Karpas-422 (cell line): ENCODE measurements at regions not wholly inside any gene's neighbourhood (a gene's known extent, or its start where the extent isn't known, plus 50 kb on each side); places are given as distances from the start of the nearest gene placed in this dataset.
A peak's percentile ranks its signal among the peaks of the same experiment; 100 is the strongest.
"Not testable (repeated sequence)": the region's sequence is repeated elsewhere in the genome, so short reads cannot be mapped to it uniquely, and the experiment has no call there.

Source experiments
- DNase-seq: peaks from one replicate; pipeline ENCODE4 v3.0.0-alpha.2; 2015
- H2AFZ ChIP-seq: fragments of 200-600 bp; sonication (generic); 2 replicates; pipeline ENCODE4 v1.6.1; 2014; ENCODE audit warnings: antibody characterized with exemption, low read length, mixed read lengths
- H3K27ac ChIP-seq: fragments of 200-600 bp; sonication (generic); 2 replicates; pipeline ENCODE4 v1.5.1; 2014; ENCODE audit warnings: mild to moderate bottlenecking, low read length, moderate library complexity
- H3K27me3 ChIP-seq: fragments of 200-600 bp; sonication (generic); 2 replicates; pipeline ENCODE4 v1.6.1; 2014; ENCODE audit warnings: low read length, mixed read lengths
- H3K36me3 ChIP-seq: fragments of 200-600 bp; sonication (generic); 2 replicates; pipeline ENCODE4 v1.6.1; 2014; ENCODE audit warnings: low read length, mixed read lengths; ENCODE audit not compliant: insufficient read depth
- H3K4me1 ChIP-seq: fragments of 200-600 bp; sonication (generic); 2 replicates; pipeline ENCODE4 v1.6.1; 2014; ENCODE audit warnings: mild to moderate bottlenecking, low read length, mixed read lengths
- H3K4me2 ChIP-seq: fragments of 200-600 bp; sonication (generic); 2 replicates; pipeline ENCODE4 v1.6.1; 2014; ENCODE audit warnings: low read length, low read depth, mild to moderate bottlenecking; ENCODE audit not compliant: poor library complexity, severe bottlenecking
- H3K4me3 ChIP-seq: fragments of 200-600 bp; sonication (generic); 2 replicates; pipeline ENCODE4 v1.5.1; 2014; ENCODE audit warnings: mild to moderate bottlenecking, antibody characterized with exemption, low read length, mixed read lengths
- H3K79me2 ChIP-seq: fragments of 200-600 bp; sonication (generic); 2 replicates; pipeline ENCODE4 v1.6.1; 2014; ENCODE audit warnings: mild to moderate bottlenecking, low read length, mixed read lengths
- H3K9ac ChIP-seq: fragments of 200-600 bp; sonication (generic); 2 replicates; pipeline ENCODE4 v1.6.0; 2014; ENCODE audit warnings: low read length
- H3K9me2 ChIP-seq: fragments of 200-600 bp; sonication (generic), shearing (Covaris generic); replicated peaks from 2 replicates; pipeline ENCODE4 v1.6.0; 2014; ENCODE audit warnings: mild to moderate bottlenecking, low read length, moderate library complexity; ENCODE audit not compliant: insufficient read depth
- H3K9me3 ChIP-seq: fragments of 300-700, 200-600 bp; sonication (generic); 2 replicates; pipeline ENCODE4 v1.6.1; 2014; ENCODE audit warnings: low read length, mixed read lengths
- H4K20me1 ChIP-seq: fragments of 200-600 bp; sonication (generic); 2 replicates; pipeline ENCODE4 v1.6.1; 2014; ENCODE audit warnings: mild to moderate bottlenecking, antibody characterized with exemption, low read length, low read depth; ENCODE audit not compliant: insufficient read depth

DNA sequence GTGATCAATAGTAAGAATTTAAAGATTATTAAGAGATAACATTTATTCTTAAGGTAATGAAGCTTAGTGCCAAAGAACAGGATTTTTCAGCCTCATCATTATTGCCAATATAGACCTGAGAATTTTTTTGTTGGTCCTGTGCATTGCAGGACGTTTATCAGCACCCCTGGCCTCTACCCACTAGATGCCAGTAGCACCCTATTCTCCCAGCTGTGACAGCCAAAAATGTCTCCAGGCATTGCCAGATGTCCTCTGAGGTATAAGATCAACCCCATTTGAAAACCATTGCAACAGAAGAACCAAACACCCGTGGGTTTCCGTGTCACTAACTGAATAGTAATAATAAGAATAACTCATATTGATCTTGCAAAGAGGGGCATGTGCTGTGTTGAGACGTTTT is 700.0 kb upstream of the SOX11 start:
- no peak overlapping the region for H3K4me2 ChIP-seq
- no peak overlapping the region for H3K4me3 ChIP-seq
- H4K20me1 ChIP-seq = no peaks in the 10 kb centered on the region
- peaks cover 3% of the 10 kb centered on the region; the same call in 1 of the 2 replicates for H3K27me3 ChIP-seq
- no peaks in the 10 kb centered on the region for H3K36me3 ChIP-seq
- no peak overlapping the region for H3K9ac ChIP-seq
- no peaks in the 10 kb centered on the region for H3K79me2 ChIP-seq
- peaks cover 6% of the 10 kb centered on the region for H3K4me1 ChIP-seq
- H3K9me2 ChIP-seq = no peaks in the 10 kb centered on the region
- H3K27ac ChIP-seq = no peak overlapping the region
- DNase-seq = no peak
- H3K9me3 ChIP-seq = 0 out of 2 replicates have a peak, but pooled peaks cover 3% of the 10 kb centered on the region
- no peak overlapping the region for H2AFZ ChIP-seq

DNA sequence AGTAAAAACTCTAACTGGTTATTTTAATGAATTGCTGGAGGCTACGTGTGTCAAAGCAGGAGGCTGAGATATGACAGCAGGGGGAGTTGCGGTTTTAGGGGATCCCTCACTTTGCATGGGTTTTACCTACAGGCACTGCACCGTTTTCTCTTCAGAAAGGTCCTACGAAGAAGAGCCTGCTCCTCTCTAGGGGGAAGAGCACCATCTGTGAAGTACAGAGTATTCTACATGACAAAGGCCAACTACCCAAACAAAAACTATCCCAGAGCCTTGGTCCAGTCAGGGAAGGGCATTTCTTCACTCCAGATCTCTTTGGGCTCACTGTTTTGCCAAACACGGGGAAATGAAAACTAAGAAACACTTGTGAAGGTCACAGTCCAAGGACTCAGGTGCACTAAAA is 696.7 kb upstream of the SOX11 start:
- Histone ChIP-seq H3K27me3 (peaks cover 3% of the 10 kb centered on the region; the same call in 1 of the 2 replicates), H3K9me2 (no peaks in the 10 kb centered on the region), H3K9ac (no peak overlapping the region), H4K20me1 (no peaks in the 10 kb centered on the region), H3K4me2 (no peak overlapping the region), H3K4me1 (peaks cover 6% of the 10 kb centered on the region), H3K9me3 (0 out of 2 replicates have a peak, but pooled peaks cover 3% of the 10 kb centered on the region), H3K27ac (no peak overlapping the region), H3K36me3 (no peaks in the 10 kb centered on the region), H2AFZ (no peak overlapping the region), H3K4me3 (no peak overlapping the region), H3K79me2 (no peaks in the 10 kb centered on the region)
- DNase-seq = peak; percentile 44

DNA sequence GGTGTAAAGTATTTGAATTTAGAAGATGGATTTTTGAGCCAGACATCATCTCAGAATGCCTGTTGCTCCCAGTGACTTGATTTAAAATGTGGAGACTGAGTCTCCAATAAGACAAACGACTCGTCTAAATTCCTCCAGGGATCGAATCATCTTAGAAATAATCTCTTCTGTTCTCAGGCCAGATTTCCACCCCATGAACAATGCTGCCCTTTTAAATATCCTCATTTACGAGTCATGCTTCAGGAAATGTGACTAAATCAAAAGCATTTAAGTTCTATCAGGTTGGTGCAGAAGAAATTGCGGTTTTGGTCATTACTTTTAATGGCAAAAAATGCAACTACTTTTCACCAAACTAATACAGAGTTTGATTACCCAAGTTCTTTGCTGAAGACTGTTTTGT is 684.6 kb upstream of the SOX11 start:
- Histone ChIP-seq H4K20me1 (no peaks in the 10 kb centered on the region), H3K79me2 (no peaks in the 10 kb centered on the region), H3K4me2 (no peak overlapping the region), H3K27me3 (no peaks in the 10 kb centered on the region), H3K9ac (no peak overlapping the region), H3K9me3 (no peaks in the 10 kb centered on the region), H2AFZ (no peak overlapping the region), H3K4me1 (no peaks in the 10 kb centered on the region), H3K27ac (no peak overlapping the region), H3K4me3 (no peak overlapping the region), H3K9me2 (no peaks in the 10 kb centered on the region), H3K36me3 (no peaks in the 10 kb centered on the region)
- DNase-seq = no peak

DNA sequence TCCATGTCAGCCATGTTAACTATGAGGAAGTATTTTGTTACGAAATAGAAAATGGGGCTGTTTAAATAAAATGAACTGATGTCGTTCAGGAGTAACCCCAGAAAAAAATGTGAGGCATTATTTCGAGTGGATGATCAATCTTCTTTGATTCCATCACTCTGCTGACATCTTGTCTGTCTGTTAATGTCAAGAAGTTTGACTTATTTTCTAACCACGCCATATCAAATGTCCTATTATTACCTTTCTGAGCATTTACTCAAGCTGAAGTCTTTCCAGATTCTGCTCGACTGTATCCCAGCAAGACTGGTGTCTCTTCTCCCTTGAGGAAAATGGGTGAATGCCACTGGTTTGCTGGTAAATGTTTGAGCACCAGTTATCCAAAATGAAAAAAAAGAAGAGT is 672.9 kb upstream of the SOX11 start:
- no peak overlapping the region for H3K4me3 ChIP-seq

DNA sequence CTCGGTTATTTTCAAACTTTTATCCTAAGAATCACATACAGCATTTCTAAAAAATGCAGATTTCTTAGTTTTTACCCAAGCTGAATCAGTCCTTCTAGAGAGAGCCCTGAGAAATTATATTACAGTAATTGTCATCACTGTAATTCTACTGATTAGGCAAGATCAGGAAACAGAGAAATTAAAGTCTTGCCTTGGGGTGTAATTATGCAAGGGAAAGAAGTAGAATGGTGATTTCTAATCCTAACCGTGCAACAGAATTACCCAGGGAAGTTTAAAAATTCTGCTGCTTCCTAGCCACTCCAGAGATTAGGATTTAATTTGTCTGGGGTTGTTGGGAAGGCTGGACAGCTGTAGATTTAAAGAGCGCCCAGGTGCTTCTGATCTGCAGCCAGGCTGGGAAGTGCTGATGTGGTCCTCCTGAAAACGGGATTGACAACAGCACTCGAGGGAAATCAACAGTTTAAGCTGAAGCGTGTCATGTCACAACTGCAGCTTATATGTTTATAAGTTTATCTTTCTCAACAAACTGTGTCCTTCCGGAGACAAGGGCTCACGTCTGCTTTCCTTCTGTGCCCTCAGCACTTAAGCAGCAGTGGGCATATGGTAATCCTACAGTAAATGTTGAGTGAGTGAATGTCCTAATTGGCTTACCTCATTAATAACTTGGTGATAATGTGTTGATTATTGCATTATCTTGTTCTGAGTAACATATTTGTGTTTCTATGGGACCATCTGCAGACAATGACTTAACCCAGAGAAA is 671.9 kb upstream of the SOX11 start:
- H3K27me3 ChIP-seq = no peaks in the 10 kb centered on the region
- no peaks in the 10 kb centered on the region for H3K79me2 ChIP-seq
- no peaks in the 10 kb centered on the region; the same call in 1 of the 2 replicates for H3K9me2 ChIP-seq
- no peak overlapping the region for H3K4me3 ChIP-seq
- H4K20me1 ChIP-seq = no peaks in the 10 kb centered on the region
- peaks cover 10% of the 10 kb centered on the region for H3K9me3 ChIP-seq
- H3K4me1 ChIP-seq = no peaks in the 10 kb centered on the region
- no peak overlapping the region for H3K9ac ChIP-seq
- H3K27ac ChIP-seq = no peak overlapping the region
- DNase-seq = no peak
- H2AFZ ChIP-seq = no peak overlapping the region
- H3K4me2 ChIP-seq = no peak overlapping the region
- H3K36me3 ChIP-seq = no peaks in the 10 kb centered on the region

More for the DNA sequence above, 672.9 kb upstream of the SOX11 start:
- no peak overlapping the region for H2AFZ ChIP-seq
- H3K36me3 ChIP-seq = no peaks in the 10 kb centered on the region
- peaks cover 10% of the 10 kb centered on the region for H3K9me3 ChIP-seq
- H3K4me2 ChIP-seq = no peak overlapping the region
- DNase-seq = no peak
- H3K27me3 ChIP-seq = no peaks in the 10 kb centered on the region
- H3K9me2 ChIP-seq = no peaks in the 10 kb centered on the region; the same call in 1 of the 2 replicates
- H3K4me1 ChIP-seq = no peaks in the 10 kb centered on the region
- no peaks in the 10 kb centered on the region for H3K79me2 ChIP-seq
- no peaks in the 10 kb centered on the region for H4K20me1 ChIP-seq
- H3K9ac ChIP-seq = no peak overlapping the region
- H3K27ac ChIP-seq = no peak overlapping the region

DNA sequence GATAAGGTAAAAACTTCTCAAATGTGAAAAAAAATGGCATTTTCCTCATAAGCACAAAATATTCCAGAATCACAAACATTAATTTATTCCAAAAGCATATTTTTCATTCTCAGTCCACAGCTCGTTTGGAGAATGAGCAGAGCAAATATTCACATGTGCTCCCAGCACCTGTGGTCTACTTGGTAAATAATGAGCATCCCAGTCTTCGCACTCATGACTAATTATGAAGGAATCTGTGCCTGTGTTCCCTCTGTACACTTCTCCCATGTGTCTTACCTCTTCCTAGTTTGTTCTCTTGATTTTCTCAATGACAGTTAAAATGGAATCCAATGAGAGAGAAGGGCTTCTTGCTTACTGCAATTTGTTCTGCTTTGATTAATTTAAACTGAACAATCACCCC is 671.0 kb upstream of the SOX11 start:
- Histone ChIP-seq H3K36me3 (no peaks in the 10 kb centered on the region), H3K27me3 (no peaks in the 10 kb centered on the region), H3K4me1 (no peaks in the 10 kb centered on the region), H3K9me2 (no peaks in the 10 kb centered on the region; the same call in 1 of the 2 replicates), H3K79me2 (no peaks in the 10 kb centered on the region), H2AFZ (no peak overlapping the region), H3K27ac (no peak overlapping the region), H3K9ac (no peak overlapping the region), H3K4me2 (no peak overlapping the region), H3K9me3 (peaks cover 10% of the 10 kb centered on the region), H3K4me3 (no peak overlapping the region), H4K20me1 (no peaks in the 10 kb centered on the region)
- DNase-seq = no peak

DNA sequence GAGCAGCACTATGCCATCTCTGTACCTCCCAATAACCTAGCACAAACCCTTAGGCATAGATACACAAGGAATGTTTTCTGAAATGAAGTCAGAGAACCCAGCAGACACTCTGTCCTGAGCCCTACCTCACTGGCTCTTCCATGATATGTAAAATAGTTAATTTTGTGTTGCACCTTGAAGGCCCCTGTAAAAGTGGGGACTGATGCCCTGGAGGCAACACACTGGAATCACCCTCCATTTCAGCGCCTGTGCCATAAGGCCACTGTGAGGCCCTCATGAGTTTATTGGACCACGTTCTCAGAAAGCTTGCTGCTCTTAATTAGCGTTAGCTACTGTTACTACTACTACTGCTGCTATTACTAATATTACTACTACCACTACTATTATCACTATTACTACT is 670.1 kb upstream of the SOX11 start:
- Histone ChIP-seq H3K9me3 (peaks cover 10% of the 10 kb centered on the region), H2AFZ (no peak overlapping the region), H4K20me1 (no peaks in the 10 kb centered on the region), H3K27ac (no peak overlapping the region), H3K4me3 (no peak overlapping the region), H3K4me1 (no peaks in the 10 kb centered on the region), H3K79me2 (no peaks in the 10 kb centered on the region), H3K4me2 (no peak overlapping the region), H3K36me3 (no peaks in the 10 kb centered on the region), H3K27me3 (no peaks in the 10 kb centered on the region), H3K9me2 (no peaks in the 10 kb centered on the region), H3K9ac (no peak overlapping the region)
- DNase-seq = no peak

DNA sequence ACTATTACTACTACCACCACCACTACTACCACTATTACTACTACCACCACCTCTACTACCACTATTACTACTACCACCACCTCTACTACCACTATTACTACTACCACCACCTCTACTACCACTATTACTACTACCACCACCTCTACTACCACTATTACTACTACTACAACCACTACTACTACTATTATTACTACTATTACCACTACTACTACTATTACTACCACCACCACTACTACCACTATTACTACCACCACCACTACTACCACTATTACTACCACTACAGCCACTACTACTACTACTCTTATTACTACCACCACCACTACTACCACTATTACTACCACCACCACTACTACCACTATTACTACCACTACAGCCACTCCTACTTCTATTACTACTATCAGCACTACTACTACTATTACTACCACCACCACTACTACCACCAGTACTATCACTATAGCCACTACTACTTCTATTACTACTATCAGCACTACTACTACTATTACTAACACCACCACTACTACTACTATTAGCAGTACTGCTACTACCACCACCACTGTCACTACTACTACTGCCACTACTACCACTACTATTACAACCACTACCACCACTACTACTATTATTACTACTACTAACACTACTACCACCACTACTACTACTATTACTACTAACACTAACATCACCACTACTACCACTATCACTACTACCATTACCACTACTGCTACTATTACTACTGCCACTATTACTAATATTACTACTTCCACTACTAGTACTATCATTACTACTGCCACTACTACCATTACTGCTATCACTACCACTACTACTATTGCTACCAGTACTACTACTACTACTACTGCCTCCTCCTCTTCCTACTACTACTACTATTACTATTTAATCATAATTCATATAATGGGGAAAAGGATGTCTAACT is 669.2 kb upstream of the SOX11 start:
- not testable (repeated sequence) for H3K9ac ChIP-seq, DNase-seq, H3K79me2 ChIP-seq, H3K27me3 ChIP-seq, H3K27ac ChIP-seq, H2AFZ ChIP-seq, H4K20me1 ChIP-seq, H3K4me3 ChIP-seq, H3K9me2 ChIP-seq, H3K4me2 ChIP-seq, H3K36me3 ChIP-seq, H3K4me1 ChIP-seq, H3K9me3 ChIP-seq
